MM.1S (cell line): ENCODE measurements at regions not wholly inside any gene's neighbourhood (a gene's known extent, or its start where the extent isn't known, plus 50 kb on each side); places are given as distances from the start of the nearest gene placed in this dataset.

Source experiments
- DNase-seq: peaks from one replicate; pipeline ENCODE4 v3.0.0-alpha.2; 2015
- H2AFZ ChIP-seq: fragments of 300-600 bp; sonication (generic); 2 replicates; pipeline ENCODE4 v1.6.0; 2016; ENCODE audit warnings: antibody characterized with exemption, low read length
- H3F3A ChIP-seq: fragments of 300-600 bp; sonication (generic); 2 replicates; pipeline ENCODE4 v1.6.1; 2016; ENCODE audit warnings: mild to moderate bottlenecking, antibody characterized with exemption, low read length, moderate library complexity, mixed read lengths; ENCODE audit not compliant: insufficient read depth
- H3K27ac ChIP-seq: fragments of 300-600 bp; sonication (generic); 2 replicates; pipeline ENCODE4 v1.5.1; 2016; ENCODE audit warnings: mild to moderate bottlenecking, low read length
- H3K27me3 ChIP-seq: fragments of 300-600 bp; sonication (generic); replicated peaks from 2 replicates; pipeline ENCODE4 v1.6.0; 2016; ENCODE audit warnings: low read length; ENCODE audit not compliant: insufficient read depth
- H3K36me3 ChIP-seq: fragments of 300-600 bp; sonication (generic); replicated peaks from 2 replicates; pipeline ENCODE4 v1.6.1; 2016; ENCODE audit warnings: mild to moderate bottlenecking, low read length, mixed read lengths; ENCODE audit not compliant: insufficient read depth
- H3K4me1 ChIP-seq: fragments of 300-600 bp; sonication (generic); 2 replicates; pipeline ENCODE4 v1.6.1; 2016; ENCODE audit warnings: low read length, mixed read lengths
- H3K4me2 ChIP-seq: fragments of 300-600 bp; sonication (generic); 2 replicates; pipeline ENCODE4 v1.6.0; 2016; ENCODE audit warnings: low read depth, low read length
- H3K4me3 ChIP-seq: fragments of 300-600 bp; sonication (generic); 2 replicates; pipeline ENCODE4 v1.5.1; 2016; ENCODE audit warnings: low read length, mixed read lengths
- H3K79me2 ChIP-seq: fragments of 300-600 bp; sonication (generic); 2 replicates; pipeline ENCODE4 v1.6.1; 2016; ENCODE audit warnings: mixed run types, low read length, mixed read lengths
- H3K9ac ChIP-seq: fragments of 300-600 bp; sonication (generic); 2 replicates; pipeline ENCODE4 v1.6.1; 2016; ENCODE audit warnings: low read length, mixed read lengths
- H3K9me2 ChIP-seq: fragments of 300-600 bp; sonication (generic); replicated peaks from 2 replicates; pipeline ENCODE4 v1.6.1; 2016; ENCODE audit warnings: mild to moderate bottlenecking, low read length, mixed read lengths; ENCODE audit not compliant: insufficient read depth
- H3K9me3 ChIP-seq: fragments of 300-600 bp; sonication (generic); replicated peaks from 2 replicates; pipeline ENCODE4 v1.6.1; 2016; ENCODE audit warnings: mild to moderate bottlenecking, low read length, mixed read lengths; ENCODE audit not compliant: insufficient read depth
- H4K20me1 ChIP-seq: fragments of 300-600 bp; sonication (generic); 2 replicates; pipeline ENCODE4 v1.6.1; 2016; ENCODE audit warnings: mild to moderate bottlenecking, low read length, moderate library complexity, mixed read lengths; ENCODE audit not compliant: insufficient read depth
- EZH2 ChIP-seq: fragments of 300-600 bp; sonication (generic); optimal IDR thresholded peaks from 2 replicates; pipeline ENCODE3; 2017; ENCODE audit warnings: low read depth, mild to moderate bottlenecking, antibody characterized with exemption, low read length, mixed read lengths
- EZH2phosphoT487 ChIP-seq: fragments of 300-600 bp; sonication (generic); IDR thresholded peaks from 2 replicates; pipeline ENCODE4 v1.6.1; 2018; ENCODE audit warnings: antibody characterized with exemption, low read length
- TF ChIP-seq, protein P1 (sequence below): fragments of 300-600 bp; sonication (generic); IDR thresholded peaks from 2 replicates; pipeline ENCODE4 v1.5.1; 2016; ENCODE audit warnings: antibody characterized with exemption, low read length, mixed read lengths

DNA sequence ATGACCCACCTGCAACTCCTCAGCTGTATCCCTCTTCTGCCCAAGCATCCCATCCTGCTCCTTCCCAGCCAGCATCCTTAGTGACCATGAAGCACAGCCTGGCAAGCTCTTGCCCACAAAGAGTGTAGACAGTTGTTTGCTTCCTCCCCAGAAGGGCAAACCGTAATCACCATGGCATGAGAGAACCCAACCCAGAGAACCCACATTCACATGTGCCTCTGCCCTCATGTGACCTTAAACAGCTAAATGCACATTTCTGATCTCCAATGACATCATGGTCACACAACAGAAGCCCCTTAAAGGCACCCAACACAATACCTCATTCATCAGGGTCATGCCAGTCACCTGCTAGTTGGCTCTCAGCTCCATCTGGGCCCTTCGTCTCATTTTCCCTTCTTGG, 162.8 kb upstream of the CDYL start:
- H3K27ac ChIP-seq: no peak overlapping the region
- no peaks in the 10 kb centered on the region for H4K20me1 ChIP-seq
- no peaks in the 10 kb centered on the region for H3K36me3 ChIP-seq
- H3K79me2 ChIP-seq: no peaks in the 10 kb centered on the region
- no peaks in the 10 kb centered on the region for H3K27me3 ChIP-seq
- TF ChIP-seq EZH2phosphoT487 (no peak), EZH2 (no peak)
- TF ChIP-seq, protein P1, sequence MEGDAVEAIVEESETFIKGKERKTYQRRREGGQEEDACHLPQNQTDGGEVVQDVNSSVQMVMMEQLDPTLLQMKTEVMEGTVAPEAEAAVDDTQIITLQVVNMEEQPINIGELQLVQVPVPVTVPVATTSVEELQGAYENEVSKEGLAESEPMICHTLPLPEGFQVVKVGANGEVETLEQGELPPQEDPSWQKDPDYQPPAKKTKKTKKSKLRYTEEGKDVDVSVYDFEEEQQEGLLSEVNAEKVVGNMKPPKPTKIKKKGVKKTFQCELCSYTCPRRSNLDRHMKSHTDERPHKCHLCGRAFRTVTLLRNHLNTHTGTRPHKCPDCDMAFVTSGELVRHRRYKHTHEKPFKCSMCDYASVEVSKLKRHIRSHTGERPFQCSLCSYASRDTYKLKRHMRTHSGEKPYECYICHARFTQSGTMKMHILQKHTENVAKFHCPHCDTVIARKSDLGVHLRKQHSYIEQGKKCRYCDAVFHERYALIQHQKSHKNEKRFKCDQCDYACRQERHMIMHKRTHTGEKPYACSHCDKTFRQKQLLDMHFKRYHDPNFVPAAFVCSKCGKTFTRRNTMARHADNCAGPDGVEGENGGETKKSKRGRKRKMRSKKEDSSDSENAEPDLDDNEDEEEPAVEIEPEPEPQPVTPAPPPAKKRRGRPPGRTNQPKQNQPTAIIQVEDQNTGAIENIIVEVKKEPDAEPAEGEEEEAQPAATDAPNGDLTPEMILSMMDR: no peak
- no peaks in the 10 kb centered on the region for H3F3A ChIP-seq
- DNase-seq: no peak
- H3K9ac ChIP-seq: no peak overlapping the region
- H2AFZ ChIP-seq: no peak overlapping the region
- H3K4me1 ChIP-seq: no peaks in the 10 kb centered on the region
- H3K9me3 ChIP-seq: no peaks in the 10 kb centered on the region
- no peaks in the 10 kb centered on the region for H3K9me2 ChIP-seq
- no peak overlapping the region for H3K4me3 ChIP-seq
- no peak overlapping the region for H3K4me2 ChIP-seq

DNA sequence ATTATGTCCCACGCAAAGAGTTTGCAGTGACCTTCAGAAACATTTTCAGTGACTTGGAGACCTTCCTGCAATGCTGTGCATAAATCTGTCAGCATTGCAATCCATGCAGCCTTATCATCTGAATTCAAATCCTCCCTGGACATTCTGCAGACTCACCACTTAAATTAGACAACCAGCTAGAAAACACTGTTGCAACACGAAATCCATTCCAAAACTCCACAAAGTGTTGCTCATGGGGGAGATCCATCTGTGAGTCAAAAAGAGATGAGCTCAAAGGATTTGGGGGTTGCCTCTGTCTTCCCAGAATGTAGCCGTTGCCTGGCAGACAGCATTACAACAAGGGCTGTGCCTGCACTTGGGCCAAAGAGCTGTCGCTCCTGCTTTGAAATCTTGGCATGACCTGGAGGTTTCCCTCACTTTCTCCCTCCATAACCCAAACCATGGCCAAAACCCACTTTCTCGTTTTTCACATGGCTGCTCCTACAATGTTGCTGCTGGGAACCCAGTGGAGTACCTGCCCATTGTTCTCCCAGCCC, 163.5 kb upstream of the CDYL start:
- no peak overlapping the region for H3K9ac ChIP-seq
- H2AFZ ChIP-seq: no peak overlapping the region
- H3K4me1 ChIP-seq: no peaks in the 10 kb centered on the region
- no peak overlapping the region for H3K4me2 ChIP-seq
- H3F3A ChIP-seq: no peaks in the 10 kb centered on the region
- no peaks in the 10 kb centered on the region for H3K79me2 ChIP-seq
- H4K20me1 ChIP-seq: no peaks in the 10 kb centered on the region
- no peaks in the 10 kb centered on the region for H3K9me2 ChIP-seq
- H3K9me3 ChIP-seq: no peaks in the 10 kb centered on the region
- no peak for DNase-seq
- TF ChIP-seq EZH2 (no peak), EZH2phosphoT487 (no peak)
- TF ChIP-seq, protein P1: no peak
- no peak overlapping the region for H3K27ac ChIP-seq
- no peaks in the 10 kb centered on the region for H3K36me3 ChIP-seq
- H3K27me3 ChIP-seq: no peaks in the 10 kb centered on the region
- no peak overlapping the region for H3K4me3 ChIP-seq

DNA sequence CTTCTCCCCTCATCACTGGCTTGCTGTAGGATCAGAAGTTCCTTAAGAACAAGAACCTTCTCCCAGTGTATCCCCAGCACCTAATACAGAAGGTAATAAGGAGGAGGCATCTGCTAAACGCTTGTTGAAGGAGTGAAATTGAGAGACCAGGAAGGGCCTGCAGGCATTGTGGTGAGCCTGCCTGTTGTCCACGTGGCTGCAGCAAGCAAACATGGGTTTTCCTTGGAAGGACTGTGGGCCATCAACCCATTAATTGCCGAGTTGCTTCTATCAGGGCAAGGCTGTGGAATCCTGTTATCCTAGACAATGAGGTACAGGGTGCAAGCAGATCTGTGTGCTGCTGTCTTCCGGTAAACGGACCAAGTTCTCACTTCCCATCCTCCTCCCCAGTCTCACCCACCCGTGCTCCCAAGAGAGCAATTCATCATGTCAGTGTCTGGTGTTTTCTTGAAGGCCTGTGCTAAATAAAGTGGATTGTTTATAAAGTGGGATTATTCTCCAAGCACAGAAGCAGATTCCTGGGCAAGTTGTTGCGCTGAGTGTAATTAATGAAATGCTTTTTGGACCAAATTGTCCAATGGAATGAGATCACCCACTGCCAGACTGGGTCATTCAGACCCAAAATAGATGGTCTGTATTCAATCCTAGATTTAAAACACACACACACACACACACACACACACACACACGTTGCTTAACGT, 164.6 kb upstream of the CDYL start:
- no peak overlapping the region for H3K27ac ChIP-seq
- TF ChIP-seq, protein P1: no peak
- TF ChIP-seq EZH2: no peak
- no peak for TF ChIP-seq EZH2phosphoT487
- no peaks in the 10 kb centered on the region for H3K9me3 ChIP-seq
- H3K4me2 ChIP-seq: no peak overlapping the region
- no peak overlapping the region for H3K4me3 ChIP-seq
- no peaks in the 10 kb centered on the region for H3K79me2 ChIP-seq
- no peak overlapping the region for H2AFZ ChIP-seq
- no peaks in the 10 kb centered on the region for H3K27me3 ChIP-seq
- no peaks in the 10 kb centered on the region for H3F3A ChIP-seq
- H3K4me1 ChIP-seq: no peaks in the 10 kb centered on the region
- no peak overlapping the region for H3K9ac ChIP-seq
- DNase-seq: no peak
- no peaks in the 10 kb centered on the region for H4K20me1 ChIP-seq
- H3K36me3 ChIP-seq: no peaks in the 10 kb centered on the region
- H3K9me2 ChIP-seq: no peaks in the 10 kb centered on the region
